Left forelimb (tissue), 1 donor: ENCODE measurements at regions not wholly inside any gene's neighbourhood (a gene's known extent, or its start where the extent isn't known, plus 50 kb on each side); places are given as distances from the start of the nearest gene placed in this dataset.
"Not testable (repeated sequence)": the region's sequence is repeated elsewhere in the genome, so short reads cannot be mapped to it uniquely, and the experiment has no call there.

Experiments used
- DNase-seq: peaks from one replicate; pipeline ENCODE4 v3.0.0-alpha.2; 2018; ENCODE audit warnings: low spot score

GRCh38 chr12:67042697-67043131, 226.4 kb upstream of the CAND1 start:
- DNase-seq, result no peak

GRCh38 chr12:67043771-67044170, 225.4 kb upstream of the CAND1 start:
- DNase-seq, result no peak

DNA sequence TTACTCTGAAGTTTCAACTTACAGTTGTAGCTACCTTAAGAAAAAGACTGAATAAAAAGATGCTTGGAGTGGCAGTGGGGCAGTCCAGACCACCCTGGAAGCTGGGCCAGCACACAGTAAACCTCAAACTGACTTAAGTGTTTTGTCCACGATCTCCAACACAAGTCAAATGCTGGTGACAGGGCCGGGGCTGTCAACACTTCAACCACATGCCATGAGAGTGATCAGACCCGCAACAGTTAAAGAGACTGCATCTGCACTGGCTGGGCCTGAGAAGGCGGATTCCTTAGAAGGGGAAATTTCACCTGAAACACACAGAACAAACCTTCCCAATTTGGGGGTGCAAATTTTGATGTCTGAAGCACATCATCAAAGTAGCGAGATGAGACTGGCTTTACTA, 223.5 kb upstream of the CAND1 start:
- DNase-seq, result no peak

DNA sequence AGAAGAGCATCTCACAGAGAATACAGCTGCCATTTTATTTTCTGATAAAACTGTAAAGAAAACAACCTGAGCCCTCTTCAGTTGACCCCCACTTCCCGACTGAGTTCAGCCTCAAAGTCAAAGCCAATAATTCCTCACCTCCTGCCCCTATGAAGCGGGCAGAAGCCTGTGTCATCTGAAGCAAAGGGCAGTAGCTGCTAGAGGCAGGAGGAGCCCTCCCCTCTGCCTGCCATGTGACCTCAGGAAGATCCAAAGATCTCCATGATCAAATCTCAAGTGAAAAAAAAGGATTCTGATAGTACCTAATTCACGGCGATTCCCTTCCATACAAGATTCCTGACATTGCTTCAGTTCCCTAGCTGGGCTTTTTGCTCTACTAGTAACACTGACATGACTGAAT, 223.1 kb upstream of the CAND1 start:
- DNase-seq, result no peak

GRCh38 chr12:67047634-67048033, 221.5 kb upstream of the CAND1 start:
- DNase-seq, result no peak

DNA sequence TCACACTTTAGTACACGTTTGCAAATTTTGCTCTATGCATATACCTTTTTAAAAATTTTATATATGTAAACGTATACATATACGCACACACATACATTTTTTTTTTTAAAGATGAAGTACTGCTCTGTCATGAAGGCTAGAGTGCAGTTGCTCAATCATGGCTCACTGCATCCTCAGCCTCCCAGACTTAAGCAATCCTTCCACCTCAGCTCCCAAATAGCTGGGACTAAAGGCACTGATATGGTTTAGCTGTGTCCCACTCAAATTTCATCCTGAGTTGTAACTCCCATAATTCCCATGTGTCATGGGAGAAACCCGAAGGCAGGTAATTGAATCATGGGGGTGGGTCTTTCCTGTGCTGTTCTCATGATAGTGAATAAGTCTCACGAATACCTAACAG, 220.8 kb upstream of the CAND1 start:
- no peak for DNase-seq

DNA sequence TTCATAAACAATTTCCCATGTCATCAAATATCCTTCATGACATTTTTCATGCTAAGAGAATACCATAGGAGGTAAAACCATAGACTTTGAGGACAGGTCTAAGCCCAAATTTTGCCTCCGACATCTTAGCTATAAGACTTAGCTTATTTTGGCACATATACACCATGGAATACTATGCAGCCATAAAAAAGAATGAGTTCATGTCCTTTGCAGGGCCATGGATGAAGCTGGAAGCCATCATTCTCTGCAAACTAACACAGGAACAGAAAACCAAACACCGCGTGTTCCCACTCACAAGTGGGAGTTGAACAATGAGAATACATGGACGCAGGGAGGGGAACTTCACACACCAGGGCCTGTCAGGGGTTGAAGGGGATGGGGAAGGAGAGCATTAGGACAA, 220.0 kb upstream of the CAND1 start:
- not testable (repeated sequence) for DNase-seq

GRCh38 chr12:67052981-67053380, 216.2 kb upstream of the CAND1 start:
- no peak for DNase-seq

DNA sequence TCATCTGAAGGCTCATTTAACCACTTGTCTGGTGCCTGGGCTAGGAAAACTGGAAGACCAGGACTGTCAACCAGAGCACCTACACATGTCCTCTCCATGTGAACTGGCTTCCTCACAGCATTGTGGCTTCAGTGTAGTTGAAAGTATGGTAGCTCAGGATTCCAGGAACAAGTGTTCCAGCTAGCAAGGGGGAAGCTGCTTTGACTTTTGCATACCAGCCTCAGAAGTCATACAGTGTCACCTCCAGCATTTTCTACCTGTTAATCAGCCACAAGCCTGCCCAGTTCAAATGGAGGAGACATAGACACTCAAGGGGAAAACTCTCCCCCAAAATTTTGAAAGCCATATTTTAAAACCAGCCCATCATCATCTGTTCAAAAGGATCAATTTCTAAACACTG, 212.8 kb upstream of the CAND1 start:
- DNase-seq, result no peak

DNA sequence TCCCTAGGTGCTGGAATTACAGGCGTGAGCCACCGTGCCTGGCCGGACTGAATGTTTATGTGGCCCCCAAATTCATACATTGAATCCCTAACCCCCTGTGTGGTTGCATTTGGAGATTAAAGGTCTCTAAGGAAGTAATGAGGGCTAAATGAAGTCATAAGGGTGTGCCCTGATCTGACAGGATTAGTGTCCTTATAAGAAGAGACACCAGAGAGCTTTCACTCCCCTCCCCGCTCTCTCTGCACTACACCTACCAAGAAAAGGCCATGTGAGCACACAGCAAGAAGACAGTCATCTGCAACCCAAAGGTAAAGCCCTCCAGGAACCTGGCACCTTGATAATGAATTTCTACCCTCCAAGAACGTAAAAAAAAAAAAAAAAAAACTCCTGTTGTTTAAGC, 212.1 kb upstream of the CAND1 start:
- no peak for DNase-seq

- no peak for DNase-seq
Observed at GRCh38 chr12:67062193-67062592, 207.0 kb upstream of the CAND1 start.

- DNase-seq, result no peak
Observed at GRCh38 chr12:67067453-67068203, 201.5 kb upstream of the CAND1 start.

GRCh38 chr12:67068204-67068731, 200.9 kb upstream of the CAND1 start:
- DNase-seq, result no peak

DNA sequence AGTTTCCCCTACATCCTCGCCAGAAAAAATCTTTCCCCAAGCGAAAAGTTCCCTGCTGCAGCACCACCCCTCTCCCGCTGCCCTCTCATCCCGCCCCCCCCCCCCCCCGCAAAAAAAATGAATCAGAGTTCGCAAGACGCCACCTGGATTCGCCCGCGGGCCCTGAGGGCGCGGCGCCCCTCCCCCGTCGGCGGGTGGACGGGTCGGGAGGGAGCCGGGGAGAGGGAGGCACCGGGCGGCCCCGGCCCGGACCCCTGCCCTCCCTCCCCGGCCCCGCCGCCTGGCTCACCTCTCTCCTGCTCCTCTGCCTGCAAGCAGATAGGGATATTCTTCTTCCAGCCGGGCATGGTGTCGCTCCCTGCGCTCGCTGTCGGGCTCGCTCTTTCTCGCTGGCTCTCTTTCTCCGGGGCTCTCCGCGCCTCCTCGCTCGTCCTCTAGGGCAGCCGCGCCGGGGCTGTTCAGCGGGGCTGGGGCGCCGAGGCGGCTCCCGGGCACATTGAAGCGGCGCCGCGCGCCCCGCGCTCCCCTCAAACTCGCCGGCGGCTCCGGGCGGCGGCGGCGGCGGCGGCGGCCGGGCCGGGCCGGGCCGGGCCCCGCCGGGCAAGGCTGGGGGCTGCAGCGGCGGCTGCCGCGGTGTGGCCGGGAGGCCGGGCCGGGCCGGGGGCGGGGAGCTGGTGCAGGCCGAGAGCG, 200.3 kb upstream of the CAND1 start:
- peak; percentile 70 for DNase-seq

- DNase-seq, result peak; percentile 70
Observed at GRCh38 chr12:67069451-67070306, 199.5 kb upstream of the CAND1 start.

- no peak for DNase-seq
Observed at GRCh38 chr12:67070307-67070600, 198.9 kb upstream of the CAND1 start.

DNA sequence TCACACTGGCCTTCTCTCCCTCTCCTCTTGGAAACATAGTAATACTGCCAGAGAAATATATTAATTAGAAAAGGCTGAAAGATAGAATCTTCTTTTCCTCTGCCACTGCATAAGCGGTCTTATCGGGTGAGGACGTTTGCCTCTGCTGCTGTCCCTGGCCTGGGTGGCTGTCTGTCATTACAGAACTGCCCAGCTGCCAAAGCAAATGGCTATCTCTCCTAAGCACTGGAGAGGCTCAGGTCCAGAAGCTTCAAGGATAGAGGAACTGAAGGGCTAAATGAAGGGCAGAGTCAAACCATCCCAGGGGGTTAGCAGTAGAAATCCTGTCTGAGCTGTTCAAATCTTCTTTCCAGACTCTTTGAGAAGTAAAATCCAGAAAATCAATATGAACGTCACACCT, 198.6 kb upstream of the CAND1 start:
- no peak for DNase-seq

GRCh38 chr12:67072281-67072680, 196.9 kb upstream of the CAND1 start:
- DNase-seq, result not testable (repeated sequence)

- no peak for DNase-seq
Observed at GRCh38 chr12:67073336-67073735, 195.8 kb upstream of the CAND1 start.

DNA sequence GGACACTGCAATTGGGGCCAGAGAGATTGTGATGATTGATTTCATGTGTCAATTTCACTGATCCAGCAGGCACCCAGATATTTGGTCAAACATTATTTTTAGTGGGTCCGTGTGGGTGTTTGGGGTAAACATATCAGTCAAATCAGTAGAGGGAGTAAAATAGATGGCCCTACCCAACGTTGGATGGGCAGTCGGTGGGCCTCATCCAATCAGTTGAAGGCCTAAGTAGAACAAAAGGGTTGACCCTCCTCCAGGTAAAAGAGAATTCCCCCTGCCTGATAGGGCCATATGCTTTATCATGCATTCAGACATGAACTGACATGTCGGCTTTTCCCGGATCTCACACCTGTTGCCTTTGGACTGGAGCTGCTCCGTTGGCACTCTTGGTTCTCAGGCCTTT, 195.1 kb upstream of the CAND1 start:
- no peak for DNase-seq

GRCh38 chr12:67077617-67078016, 191.5 kb upstream of the CAND1 start:
- DNase-seq, result no peak

DNA sequence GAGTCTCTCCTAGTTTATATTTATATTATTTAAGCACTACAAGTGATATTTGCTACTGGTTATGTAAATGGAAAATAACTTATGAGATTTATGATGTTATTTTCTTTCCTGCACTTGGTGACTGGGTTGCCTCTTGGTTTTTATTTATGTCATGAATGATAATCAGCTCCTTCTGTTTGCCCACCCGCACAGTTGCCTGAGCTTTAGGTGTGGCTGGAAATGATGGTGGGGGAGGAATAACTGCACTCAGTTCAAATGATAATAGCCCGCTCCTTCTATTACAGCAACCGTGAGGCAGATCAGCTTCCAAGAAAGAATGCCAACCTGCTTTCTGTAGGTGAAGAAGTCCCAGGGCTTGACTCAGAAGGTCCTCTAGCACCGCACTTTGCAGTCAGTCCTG, 190.2 kb upstream of the CAND1 start:
- no peak for DNase-seq

GRCh38 chr12:67080637-67081036, 188.5 kb upstream of the CAND1 start:
- DNase-seq, result no peak
